Occipital lobe (tissue), 1 donor: ENCODE measurements at regions not wholly inside any gene's neighbourhood (a gene's known extent, or its start where the extent isn't known, plus 50 kb on each side); places are given as distances from the start of the nearest gene placed in this dataset.

Source experiments
- DNase-seq: peaks from one replicate; lab custom pipeline; 2025; lab: John Stamatoyannopoulos, UW

GRCh38 chr7:51689547-51689946, 372.9 kb upstream of the COBL start:
- DNase-seq = no peak

DNA sequence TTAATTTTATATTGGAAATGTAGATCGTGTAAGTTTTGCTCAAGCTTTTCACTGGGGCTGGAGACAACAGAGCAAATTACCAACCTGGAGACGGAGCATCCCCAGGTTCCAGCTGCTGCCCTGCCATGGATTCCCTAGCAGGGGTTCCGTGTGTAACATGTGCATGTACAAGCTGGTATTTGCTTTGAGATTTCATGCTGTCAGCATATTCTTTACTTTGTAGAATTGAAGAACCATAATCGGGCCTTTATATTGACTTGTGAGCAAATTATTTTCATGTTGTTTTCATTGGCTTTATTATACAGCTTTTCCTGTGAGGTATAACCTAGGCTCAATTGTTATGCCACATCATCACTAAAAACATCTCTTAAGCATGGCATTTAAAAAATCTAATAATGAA, 369.2 kb upstream of the COBL start:
- no peak for DNase-seq

DNA sequence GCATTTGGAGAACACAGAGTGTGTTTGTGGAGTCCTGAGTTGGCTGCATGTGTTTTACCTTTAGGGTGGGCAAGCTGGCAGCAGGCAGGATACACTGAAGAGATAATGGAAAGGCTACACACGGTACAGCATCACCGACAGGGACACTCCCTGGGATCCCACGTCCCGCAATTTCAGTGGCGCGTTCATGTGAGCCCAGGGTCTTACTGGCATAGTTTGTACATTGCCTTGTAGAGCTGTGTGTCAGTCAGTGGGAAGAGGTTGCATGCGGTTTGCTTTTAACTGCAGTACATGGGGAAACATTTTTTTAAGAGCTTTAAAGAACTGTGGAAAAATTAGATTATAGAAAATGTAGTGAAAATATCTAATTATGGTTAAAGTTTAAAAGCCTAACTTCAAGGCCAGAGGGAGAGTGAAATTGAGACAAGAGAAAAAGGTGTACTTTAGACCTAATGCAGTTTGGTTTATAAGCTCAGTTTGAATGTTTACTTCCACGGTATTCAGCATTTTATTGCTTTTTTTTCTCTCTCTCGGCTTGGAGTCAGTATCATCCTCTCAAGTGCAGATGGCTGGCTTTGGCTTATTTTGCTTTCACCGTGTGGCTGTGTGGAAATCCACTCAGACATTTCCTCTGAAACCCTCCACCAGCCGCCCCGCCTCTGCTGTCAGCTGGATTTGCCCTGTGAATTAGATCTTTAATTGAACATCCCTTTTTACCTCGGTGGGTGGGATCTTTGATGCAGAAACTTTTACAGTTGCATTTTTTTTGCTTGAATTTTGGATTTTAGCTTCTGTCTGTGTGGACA, 364.2 kb upstream of the COBL start:
- no peak for DNase-seq

GRCh38 chr7:51679358-51679757, 362.7 kb upstream of the COBL start:
- no peak for DNase-seq

DNA sequence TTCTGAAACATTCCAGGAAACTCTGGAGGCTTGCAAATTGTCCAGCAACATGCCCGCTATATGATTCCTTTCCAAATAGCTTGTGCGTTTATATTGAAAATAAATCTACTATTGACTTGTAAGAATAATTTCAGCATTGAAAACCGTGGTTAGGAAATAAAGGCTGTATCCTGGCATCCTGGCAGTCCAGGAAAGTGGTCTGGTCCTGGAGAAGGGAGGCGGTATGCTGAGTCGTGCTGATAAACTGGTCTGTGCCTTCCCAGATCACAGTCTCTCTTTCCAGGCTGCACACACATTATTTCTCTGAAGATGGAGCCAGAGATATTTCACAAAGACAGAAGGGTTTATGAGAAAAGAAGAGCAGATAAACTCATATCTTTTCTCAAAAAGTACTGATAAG, 350.1 kb upstream of the COBL start:
- no peak for DNase-seq

DNA sequence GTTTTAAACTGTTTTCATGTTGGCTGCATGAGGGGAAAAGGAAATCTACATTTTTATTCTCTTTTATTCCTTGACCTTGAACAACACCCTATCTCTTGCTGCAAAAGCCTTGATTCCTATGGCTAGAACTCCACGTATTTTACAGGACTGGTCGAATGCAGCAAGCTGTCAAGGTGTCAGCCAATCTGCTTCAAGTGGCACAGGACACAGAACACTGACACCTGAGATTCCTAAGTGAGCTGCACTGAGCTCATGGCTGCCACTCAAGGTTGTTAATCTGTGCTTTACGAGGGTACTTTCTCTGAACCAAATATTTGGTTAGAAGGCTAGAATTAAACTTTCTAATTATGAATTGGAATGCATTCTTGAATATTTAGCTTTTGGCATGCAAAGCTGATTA, 349.7 kb upstream of the COBL start:
- no peak for DNase-seq

- no peak for DNase-seq
These were observed 348.6 kb upstream of the COBL start for GRCh38 chr7:51665045-51665780.

- DNase-seq = no peak
These were observed 343.9 kb upstream of the COBL start for GRCh38 chr7:51660516-51660915.

- DNase-seq = no peak
These were observed 342.1 kb upstream of the COBL start for GRCh38 chr7:51658684-51659083.

DNA sequence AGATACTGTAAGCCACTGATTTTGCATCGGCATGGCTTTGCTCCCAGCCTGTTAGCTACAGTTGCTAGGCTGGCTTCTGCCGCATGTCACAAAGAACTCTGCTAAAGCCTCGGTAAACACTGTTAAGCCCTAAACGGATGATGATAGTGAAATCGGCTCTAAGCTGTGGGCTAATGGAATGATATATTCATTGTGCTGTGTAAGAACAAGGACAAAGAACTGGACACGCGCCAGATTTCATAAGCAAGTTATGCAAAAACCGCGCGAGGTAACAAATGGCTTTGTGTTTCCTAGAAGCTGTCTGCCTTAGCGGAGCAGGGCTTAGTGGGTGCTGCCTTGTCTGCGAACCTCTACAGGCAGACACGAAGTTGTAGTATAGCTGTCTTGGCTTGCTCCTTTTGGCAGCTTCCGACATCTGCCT, 331.3 kb upstream of the COBL start:
- DNase-seq = peak; percentile 50

DNA sequence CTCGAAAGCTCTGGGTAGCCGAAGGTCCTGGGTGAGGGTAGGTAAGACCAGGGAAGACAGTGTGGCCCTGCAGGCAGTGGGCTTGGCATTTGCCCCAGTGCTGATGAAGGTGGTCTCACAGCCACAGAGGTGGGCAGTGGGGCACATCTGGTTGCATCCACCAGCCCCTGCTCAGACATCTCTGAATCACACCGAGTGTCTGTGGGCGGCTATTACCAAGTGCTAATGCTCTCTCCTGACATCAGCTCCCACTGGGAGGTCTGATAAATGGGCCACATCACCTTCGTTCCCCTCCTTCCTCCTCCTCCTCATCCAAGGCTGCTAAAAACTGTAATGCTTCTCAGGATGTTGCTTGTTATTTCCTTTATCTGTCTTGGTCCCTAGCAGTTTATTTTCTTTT, 330.9 kb upstream of the COBL start:
- DNase-seq = no peak

GRCh38 chr7:51645702-51646298, 329.2 kb upstream of the COBL start:
- DNase-seq = no peak

- DNase-seq = no peak
These were observed 328.6 kb upstream of the COBL start for GRCh38 chr7:51645255-51645654.

GRCh38 chr7:51644216-51644615, 327.6 kb upstream of the COBL start:
- DNase-seq = no peak

DNA sequence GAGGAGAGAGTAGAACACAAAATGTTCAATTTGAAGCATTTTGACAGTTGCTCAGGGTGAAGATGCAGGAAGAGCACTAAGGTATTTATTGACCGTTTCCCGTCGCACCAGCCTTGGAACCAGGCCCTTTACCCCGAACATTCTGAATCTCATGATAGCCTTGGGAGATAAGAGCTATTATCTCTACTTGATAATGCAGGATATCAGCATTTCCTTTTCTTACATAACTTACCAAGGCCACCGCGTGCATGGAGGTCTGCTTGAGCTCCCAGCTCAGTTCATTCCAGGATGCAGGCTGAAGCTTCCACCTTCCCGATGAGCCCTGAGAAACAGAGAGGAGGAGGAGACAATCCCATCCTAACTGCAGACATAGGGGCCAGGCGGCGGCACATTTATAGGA, 324.2 kb upstream of the COBL start:
- no peak for DNase-seq

- DNase-seq = no peak
These were observed 323.2 kb upstream of the COBL start for GRCh38 chr7:51639661-51640334.

DNA sequence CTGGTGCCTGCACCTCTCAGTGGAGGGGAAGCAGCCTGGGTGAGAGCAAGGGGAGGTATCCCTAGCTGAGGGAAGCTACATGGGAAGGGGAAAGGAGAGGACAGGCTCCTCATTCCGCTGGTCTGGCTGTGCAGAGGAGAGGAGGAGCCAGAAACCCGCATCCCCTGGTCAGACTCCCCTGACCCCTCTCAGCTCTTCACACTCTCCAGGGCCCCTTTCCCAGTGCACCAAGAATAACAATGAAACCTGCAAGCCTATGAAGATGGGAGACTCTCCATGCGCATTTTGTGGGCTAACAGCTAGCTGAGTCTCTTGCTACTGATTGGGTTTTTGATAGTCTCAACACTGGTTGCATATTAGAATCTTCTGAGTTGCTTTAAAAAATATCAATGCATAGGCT, 319.9 kb upstream of the COBL start:
- DNase-seq = no peak

DNA sequence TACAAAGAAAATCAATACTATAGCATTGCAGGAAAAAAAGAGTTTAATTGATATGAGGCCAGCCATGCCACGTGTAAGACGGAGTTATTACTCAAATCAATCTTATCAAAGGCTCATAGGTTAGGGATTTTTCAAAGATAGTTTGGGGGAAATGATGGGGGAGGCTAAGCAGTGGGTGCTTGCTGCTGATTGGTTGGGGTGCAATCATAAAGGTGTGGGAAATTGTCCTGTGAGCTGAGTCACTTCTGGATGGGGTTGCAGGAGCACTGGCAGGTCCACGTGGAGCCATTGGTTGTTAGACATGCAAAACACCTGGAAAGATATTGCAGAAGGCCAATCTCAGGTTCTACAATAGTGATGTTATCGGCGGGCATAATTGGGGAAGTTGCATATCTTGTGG, 319.2 kb upstream of the COBL start:
- no peak for DNase-seq

DNA sequence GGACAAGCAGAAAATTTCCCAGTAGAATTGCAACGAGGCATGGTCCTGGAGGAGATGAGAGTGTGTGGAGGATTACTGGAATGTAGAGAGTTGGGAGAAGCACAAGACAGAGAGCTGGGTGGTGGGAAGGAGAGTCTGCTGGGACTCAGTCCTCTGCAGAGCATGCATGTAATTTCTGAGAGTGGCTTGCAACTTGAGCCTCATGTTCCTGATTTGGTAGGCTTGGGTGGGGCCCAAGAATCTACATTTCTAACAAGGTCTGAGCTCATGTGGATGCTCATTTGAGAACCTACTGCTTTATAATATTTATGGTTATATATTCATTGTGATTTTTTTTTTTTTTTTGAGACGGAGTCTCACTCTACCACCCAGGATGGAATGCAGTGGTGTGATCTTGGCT, 317.9 kb upstream of the COBL start:
- no peak for DNase-seq

DNA sequence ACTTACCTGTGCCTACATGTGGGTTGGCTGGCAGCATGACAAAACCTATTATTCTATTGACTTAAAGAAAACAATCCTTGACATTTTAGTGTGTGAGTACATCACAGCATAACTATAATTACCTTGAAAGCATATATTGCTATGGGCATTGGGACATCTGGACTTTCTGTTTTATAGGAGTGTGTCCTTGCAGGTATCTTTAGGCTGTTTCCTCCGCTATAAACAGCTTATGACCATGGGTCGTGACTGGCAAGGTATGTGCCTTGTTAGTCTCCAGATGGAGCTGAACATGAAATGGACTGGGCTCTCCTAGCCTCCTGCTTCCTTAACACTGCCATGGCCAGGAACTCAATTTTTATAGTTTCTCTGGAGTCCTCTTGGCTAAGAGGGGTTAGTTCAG, 317.4 kb upstream of the COBL start:
- DNase-seq = no peak

- DNase-seq = no peak
These were observed 317.0 kb upstream of the COBL start for GRCh38 chr7:51633596-51633995.

DNA sequence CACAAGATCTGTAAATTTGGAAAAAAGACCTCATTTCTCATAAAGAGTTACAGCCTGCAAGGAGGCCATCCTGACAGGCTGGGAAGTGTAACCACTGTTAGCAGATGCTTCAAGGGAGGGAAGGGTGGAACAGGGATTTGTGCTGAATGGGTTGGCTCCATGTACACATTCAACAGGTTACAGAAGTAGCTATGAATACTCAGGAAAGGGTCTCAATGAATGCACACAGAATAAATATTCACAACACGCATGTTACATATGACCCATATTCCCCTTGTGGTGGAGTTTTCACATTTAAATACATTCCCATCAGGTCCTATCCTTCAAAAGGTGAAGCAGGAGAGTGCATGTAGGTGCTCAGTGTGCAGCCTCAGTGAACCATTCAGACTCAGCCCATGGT, 316.4 kb upstream of the COBL start:
- DNase-seq = no peak
